Panc1 (cell line): ENCODE measurements at regions not wholly inside any gene's neighbourhood (a gene's known extent, or its start where the extent isn't known, plus 50 kb on each side); places are given as distances from the start of the nearest gene placed in this dataset.

ENCODE experiments used
- SIN3A ChIP-seq: IDR thresholded peaks from 2 replicates; pipeline ENCODE4 v1.6.1; 2012; ENCODE audit warnings: low read depth, mild to moderate bottlenecking, low read length, moderate library complexity, borderline replicate concordance; ENCODE audit not compliant: insufficient read depth
- TCF7L2 ChIP-seq: IDR thresholded peaks from 2 replicates; pipeline ENCODE4 v1.6.1; 2011; ENCODE audit warnings: mild to moderate bottlenecking, low read depth, low read length, inconsistent platforms
- TF ChIP-seq, protein P1 (sequence below): fragments of 450-650 bp; IDR thresholded peaks from 2 replicates; pipeline ENCODE4 v1.5.1; 2017; ENCODE audit warnings: mild to moderate bottlenecking
- TF ChIP-seq, protein P2 (sequence below), 2 experiments: IDR thresholded peaks; 2 replicates each; pipeline ENCODE4 v1.6.1; 2011 to 2012; ENCODE audit warnings: low read depth in 2 of 2, control low read depth in 1 of 2, low read length in 1 of 2, mild to moderate bottlenecking in 1 of 2, moderate library complexity in 1 of 2; ENCODE audit not compliant: insufficient read depth in 1 of 2

DNA sequence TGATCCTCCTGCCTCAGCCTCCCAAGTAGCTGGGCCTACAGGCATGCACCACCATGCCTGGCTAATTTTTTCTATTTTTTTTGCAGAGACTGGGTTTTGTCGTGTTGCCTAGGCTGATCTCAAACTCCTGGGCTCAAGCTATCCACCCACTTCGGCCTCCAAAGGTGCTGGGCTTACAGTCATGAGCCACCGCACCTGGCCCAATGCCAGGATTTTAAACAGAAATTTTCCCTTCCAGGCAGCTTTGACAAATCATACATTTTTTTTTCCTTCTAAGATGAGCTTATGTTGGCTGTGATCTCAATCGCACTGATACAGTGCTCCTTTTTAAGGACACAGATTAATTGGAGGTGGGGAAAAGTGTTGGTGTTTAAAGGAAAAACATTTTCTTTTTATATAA is 73.2 kb upstream of the CD2AP start:
- TF ChIP-seq, protein P1, sequence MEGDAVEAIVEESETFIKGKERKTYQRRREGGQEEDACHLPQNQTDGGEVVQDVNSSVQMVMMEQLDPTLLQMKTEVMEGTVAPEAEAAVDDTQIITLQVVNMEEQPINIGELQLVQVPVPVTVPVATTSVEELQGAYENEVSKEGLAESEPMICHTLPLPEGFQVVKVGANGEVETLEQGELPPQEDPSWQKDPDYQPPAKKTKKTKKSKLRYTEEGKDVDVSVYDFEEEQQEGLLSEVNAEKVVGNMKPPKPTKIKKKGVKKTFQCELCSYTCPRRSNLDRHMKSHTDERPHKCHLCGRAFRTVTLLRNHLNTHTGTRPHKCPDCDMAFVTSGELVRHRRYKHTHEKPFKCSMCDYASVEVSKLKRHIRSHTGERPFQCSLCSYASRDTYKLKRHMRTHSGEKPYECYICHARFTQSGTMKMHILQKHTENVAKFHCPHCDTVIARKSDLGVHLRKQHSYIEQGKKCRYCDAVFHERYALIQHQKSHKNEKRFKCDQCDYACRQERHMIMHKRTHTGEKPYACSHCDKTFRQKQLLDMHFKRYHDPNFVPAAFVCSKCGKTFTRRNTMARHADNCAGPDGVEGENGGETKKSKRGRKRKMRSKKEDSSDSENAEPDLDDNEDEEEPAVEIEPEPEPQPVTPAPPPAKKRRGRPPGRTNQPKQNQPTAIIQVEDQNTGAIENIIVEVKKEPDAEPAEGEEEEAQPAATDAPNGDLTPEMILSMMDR = no peak
- TF ChIP-seq TCF7L2 (no peak), SIN3A (no peak)
- TF ChIP-seq, protein P2, sequence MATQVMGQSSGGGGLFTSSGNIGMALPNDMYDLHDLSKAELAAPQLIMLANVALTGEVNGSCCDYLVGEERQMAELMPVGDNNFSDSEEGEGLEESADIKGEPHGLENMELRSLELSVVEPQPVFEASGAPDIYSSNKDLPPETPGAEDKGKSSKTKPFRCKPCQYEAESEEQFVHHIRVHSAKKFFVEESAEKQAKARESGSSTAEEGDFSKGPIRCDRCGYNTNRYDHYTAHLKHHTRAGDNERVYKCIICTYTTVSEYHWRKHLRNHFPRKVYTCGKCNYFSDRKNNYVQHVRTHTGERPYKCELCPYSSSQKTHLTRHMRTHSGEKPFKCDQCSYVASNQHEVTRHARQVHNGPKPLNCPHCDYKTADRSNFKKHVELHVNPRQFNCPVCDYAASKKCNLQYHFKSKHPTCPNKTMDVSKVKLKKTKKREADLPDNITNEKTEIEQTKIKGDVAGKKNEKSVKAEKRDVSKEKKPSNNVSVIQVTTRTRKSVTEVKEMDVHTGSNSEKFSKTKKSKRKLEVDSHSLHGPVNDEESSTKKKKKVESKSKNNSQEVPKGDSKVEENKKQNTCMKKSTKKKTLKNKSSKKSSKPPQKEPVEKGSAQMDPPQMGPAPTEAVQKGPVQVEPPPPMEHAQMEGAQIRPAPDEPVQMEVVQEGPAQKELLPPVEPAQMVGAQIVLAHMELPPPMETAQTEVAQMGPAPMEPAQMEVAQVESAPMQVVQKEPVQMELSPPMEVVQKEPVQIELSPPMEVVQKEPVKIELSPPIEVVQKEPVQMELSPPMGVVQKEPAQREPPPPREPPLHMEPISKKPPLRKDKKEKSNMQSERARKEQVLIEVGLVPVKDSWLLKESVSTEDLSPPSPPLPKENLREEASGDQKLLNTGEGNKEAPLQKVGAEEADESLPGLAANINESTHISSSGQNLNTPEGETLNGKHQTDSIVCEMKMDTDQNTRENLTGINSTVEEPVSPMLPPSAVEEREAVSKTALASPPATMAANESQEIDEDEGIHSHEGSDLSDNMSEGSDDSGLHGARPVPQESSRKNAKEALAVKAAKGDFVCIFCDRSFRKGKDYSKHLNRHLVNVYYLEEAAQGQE (IDR thresholded peaks at IDR 0.05; ENCODE audit: insufficient read depth in 1 of 2, low read depth in 2 of 2, low read length in 1 of 2) = no peak
